Body of pancreas (tissue), 4 donors: ENCODE measurements at regions not wholly inside any gene's neighbourhood (a gene's known extent, or its start where the extent isn't known, plus 50 kb on each side); places are given as distances from the start of the nearest gene placed in this dataset.

Experiments
- CTCF ChIP-seq, 7 experiments: fragments of 450-650 bp in 4 of 7; fragments of 200-600 bp in 3 of 7; sonication (generic) in 3 of 7; IDR thresholded peaks; one replicate each; pipeline ENCODE4 v1.5.1; 2016 to 2019; ENCODE audit warnings: antibody characterized with exemption in 7 of 7
- POLR2A ChIP-seq, 3 donors: fragments of 450-650 bp; IDR thresholded peaks; one replicate each; pipeline ENCODE4 v1.6.1; 2016; ENCODE audit warnings: antibody characterized with exemption in 3 of 3, mild to moderate bottlenecking in 2 of 3

GRCh38 chr14:80415636-80416035, 204.3 kb upstream of the DIO2 start:
- TF ChIP-seq CTCF (IDR thresholded peaks at IDR 0.05) (no peak), POLR2A (IDR thresholded peaks at IDR 0.05) (no peak)
